Natural killer cell (primary cell): ENCODE measurements at regions not wholly inside any gene's neighbourhood (a gene's known extent, or its start where the extent isn't known, plus 50 kb on each side); places are given as distances from the start of the nearest gene placed in this dataset.
"Not testable (repeated sequence)": the region's sequence is repeated elsewhere in the genome, so short reads cannot be mapped to it uniquely, and the experiment has no call there.

ENCODE experiments used
- ATAC-seq, 3 donors: fragments of 150-1000 bp in 2 of 3; fragments of 200-7000 bp in 1 of 3; cut with Tn5 transposase; 1 replicate in 1 of 3; 2 replicates in 2 of 3; pipeline ENCODE4 v1.10.0; 2021; ENCODE audit warnings: mild to moderate bottlenecking in 2 of 3, moderate library complexity in 2 of 3
- DNase-seq, 2 donors: peaks; one replicate each; pipeline versions ENCODE4 v3.0.0 to v3.0.0-alpha.2; 2013 to 2021; ENCODE audit warnings: mixed read lengths in 1 of 2
- H3K27ac ChIP-seq: one replicate; pipeline ENCODE4 v1.5.1; 2013; ENCODE audit warnings: mild to moderate bottlenecking, low read length
- H3K27me3 ChIP-seq: one replicate; pipeline ENCODE4 v1.6.1; 2013; ENCODE audit warnings: low read length; ENCODE audit not compliant: control insufficient read depth, insufficient read depth
- H3K36me3 ChIP-seq: one replicate; pipeline ENCODE4 v1.6.1; 2013; ENCODE audit warnings: low read length; ENCODE audit not compliant: control insufficient read depth, insufficient read depth
- H3K4me1 ChIP-seq: one replicate; pipeline ENCODE4 v1.6.1; 2013; ENCODE audit warnings: low read length; ENCODE audit not compliant: control insufficient read depth, insufficient read depth
- H3K4me3 ChIP-seq: one replicate; pipeline ENCODE4 v1.5.1; 2013; ENCODE audit warnings: low read length
- H3K9me3 ChIP-seq: one replicate; pipeline ENCODE4 v1.6.1; 2013; ENCODE audit warnings: low read length; ENCODE audit not compliant: control insufficient read depth, insufficient read depth
- H3K27ac Mint-ChIP-seq, 2 donors: one replicate each; pipeline ENCODE4 v1.8.0; 2022; ENCODE audit warnings: mild to moderate bottlenecking in 2 of 2, mixed read lengths in 2 of 2, moderate library complexity in 1 of 2
- H3K27me3 Mint-ChIP-seq, 2 donors: one replicate each; pipeline ENCODE4 v1.8.0; 2022; ENCODE audit warnings: low read depth in 2 of 2, mixed read lengths in 2 of 2
- H3K36me3 Mint-ChIP-seq: one replicate; pipeline ENCODE4 v1.8.0; 2022; ENCODE audit warnings: mixed read lengths
- H3K4me1 Mint-ChIP-seq, 2 donors: one replicate each; pipeline ENCODE4 v1.8.0; 2022; ENCODE audit warnings: mixed read lengths in 2 of 2
- H3K4me3 Mint-ChIP-seq: one replicate; pipeline ENCODE4 v1.8.0; 2022; ENCODE audit warnings: mild to moderate bottlenecking, moderate library complexity, mixed read lengths
- H3K9me3 Mint-ChIP-seq, 2 donors: one replicate each; pipeline ENCODE4 v1.8.0; 2022; ENCODE audit warnings: mixed read lengths in 2 of 2
- WGBS: methylation state at CpG from one replicate; pipeline ENCODE4 v1.1.7; 2013; ENCODE audit warnings: missing lambda C conversion rate; ENCODE audit not compliant: insufficient coverage; 5-methylcytosine and 5-hydroxymethylcytosine counted together
- intact Hi-C: fragments of 100-400 bp; cut with micrococcal nuclease; formaldehyde crosslinking; loops from one replicate; pipeline ENCODE4 v1.14.2; 2022
- TF ChIP-seq, protein P1 (sequence below): fragments of 200-600 bp; IDR thresholded peaks from one replicate; pipeline ENCODE4 v1.8.0; 2022; ENCODE audit warnings: antibody characterized with exemption

DNA sequence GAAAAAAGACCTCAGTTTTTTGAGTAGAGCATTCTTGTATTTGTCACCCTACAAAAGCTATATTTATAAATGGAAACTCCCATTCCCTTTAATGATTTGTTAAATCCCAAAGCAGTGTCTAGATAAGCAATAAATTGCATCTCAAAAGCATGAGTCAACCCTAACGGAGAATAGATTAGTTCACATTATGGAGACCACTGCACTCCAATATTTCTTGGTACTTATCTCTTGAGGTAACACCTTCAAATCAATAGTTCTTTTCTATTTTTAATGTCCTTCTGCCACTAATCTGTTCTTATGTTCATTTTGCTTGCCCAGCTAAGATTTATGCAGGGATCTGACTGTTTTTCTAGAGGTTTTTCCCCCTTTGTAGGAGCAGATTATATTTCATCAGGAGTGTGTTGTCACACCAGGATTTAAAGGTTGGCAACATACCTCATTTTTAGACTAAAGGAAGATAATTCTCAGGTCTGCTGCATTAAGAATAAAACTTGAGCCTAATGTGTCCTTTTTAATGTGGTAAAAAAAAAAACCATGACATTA lies 91.4 kb upstream of the ADGRG2 start:
- Mint-ChIP-seq H3K36me3 (no peaks in the 10 kb centered on the region), H3K4me1 (peaks cover 14 to 18% of the 10 kb centered on the region in 2 donors), H3K27ac (no peak overlapping the region), H3K9me3 (no peaks in the 10 kb centered on the region), H3K27me3 (no peaks in the 10 kb centered on the region), H3K4me3 (no peak overlapping the region)
- H3K36me3 ChIP-seq: no peaks in the 10 kb centered on the region
- 100% methylated on average over 1 of the region's 1 CpG for WGBS
- TF ChIP-seq, protein P1, sequence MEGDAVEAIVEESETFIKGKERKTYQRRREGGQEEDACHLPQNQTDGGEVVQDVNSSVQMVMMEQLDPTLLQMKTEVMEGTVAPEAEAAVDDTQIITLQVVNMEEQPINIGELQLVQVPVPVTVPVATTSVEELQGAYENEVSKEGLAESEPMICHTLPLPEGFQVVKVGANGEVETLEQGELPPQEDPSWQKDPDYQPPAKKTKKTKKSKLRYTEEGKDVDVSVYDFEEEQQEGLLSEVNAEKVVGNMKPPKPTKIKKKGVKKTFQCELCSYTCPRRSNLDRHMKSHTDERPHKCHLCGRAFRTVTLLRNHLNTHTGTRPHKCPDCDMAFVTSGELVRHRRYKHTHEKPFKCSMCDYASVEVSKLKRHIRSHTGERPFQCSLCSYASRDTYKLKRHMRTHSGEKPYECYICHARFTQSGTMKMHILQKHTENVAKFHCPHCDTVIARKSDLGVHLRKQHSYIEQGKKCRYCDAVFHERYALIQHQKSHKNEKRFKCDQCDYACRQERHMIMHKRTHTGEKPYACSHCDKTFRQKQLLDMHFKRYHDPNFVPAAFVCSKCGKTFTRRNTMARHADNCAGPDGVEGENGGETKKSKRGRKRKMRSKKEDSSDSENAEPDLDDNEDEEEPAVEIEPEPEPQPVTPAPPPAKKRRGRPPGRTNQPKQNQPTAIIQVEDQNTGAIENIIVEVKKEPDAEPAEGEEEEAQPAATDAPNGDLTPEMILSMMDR: no peak
- peaks cover 12% of the 10 kb centered on the region for H3K4me1 ChIP-seq
- H3K27ac ChIP-seq: no peak overlapping the region
- H3K4me3 ChIP-seq: no peak overlapping the region
- ATAC-seq: no peak
- H3K27me3 ChIP-seq: no peaks in the 10 kb centered on the region
- intact Hi-C loops: no loop called here
- DNase-seq: no peak
- H3K9me3 ChIP-seq: no peaks in the 10 kb centered on the region

DNA sequence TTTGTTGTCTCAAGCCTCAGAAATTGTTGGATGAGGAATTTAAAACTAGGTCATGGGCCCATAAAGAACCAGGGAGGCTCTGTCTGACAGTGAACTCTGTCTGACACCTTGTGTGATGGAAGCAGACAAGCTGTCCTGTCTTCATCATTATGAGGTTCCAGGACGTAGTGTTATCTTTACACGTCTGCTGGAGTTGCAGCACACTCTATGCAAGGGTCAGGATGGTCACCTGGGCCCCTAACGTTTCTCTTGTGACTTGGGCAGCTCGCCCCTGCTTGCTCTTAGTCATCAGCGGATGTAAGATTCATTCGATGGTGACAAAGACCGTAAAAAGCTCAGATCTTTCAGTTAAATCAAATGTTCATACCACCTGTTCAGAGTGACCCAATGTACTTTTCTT lies 92.0 kb upstream of the ADGRG2 start:
- no peaks in the 10 kb centered on the region for H3K9me3 ChIP-seq
- Mint-ChIP-seq H3K36me3 (no peaks in the 10 kb centered on the region), H3K27ac (no peak overlapping the region), H3K27me3 (no peaks in the 10 kb centered on the region), H3K9me3 (no peaks in the 10 kb centered on the region), H3K4me1 (peaks cover 14 to 18% of the 10 kb centered on the region in 2 donors), H3K4me3 (no peak overlapping the region)
- H3K27ac ChIP-seq: no peak overlapping the region
- H3K4me1 ChIP-seq: peaks cover 12% of the 10 kb centered on the region
- TF ChIP-seq, protein P1: no peak
- ATAC-seq: no peak
- no peak overlapping the region for H3K4me3 ChIP-seq
- peak in 1 of 2 donors; percentile 4 for DNase-seq
- WGBS: 72% methylated on average over 7 of the region's 7 CpGs
- intact Hi-C loops: no loop called here
- no peaks in the 10 kb centered on the region for H3K36me3 ChIP-seq
- no peaks in the 10 kb centered on the region for H3K27me3 ChIP-seq

DNA sequence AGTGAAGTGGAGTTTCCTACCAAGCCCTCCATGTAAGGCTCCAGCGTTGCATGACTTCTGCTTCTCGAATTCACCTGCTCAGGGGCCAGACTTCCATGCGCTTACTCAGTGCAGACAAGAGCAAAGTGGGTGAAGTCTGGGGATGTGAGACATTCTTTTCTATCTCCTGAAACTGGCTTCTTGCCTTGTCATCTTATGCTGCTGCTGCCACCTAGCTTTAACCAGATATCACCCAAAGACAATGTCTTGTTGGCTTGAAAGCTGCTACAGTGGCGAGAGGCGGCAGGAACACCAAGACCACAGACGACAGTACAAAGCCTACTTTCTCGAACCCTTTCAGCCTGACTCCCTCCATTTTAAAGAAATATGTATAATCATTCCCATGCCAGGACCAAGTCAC lies 103.6 kb upstream of the ADGRG2 start:
- Histone ChIP-seq H3K4me1 (no peaks in the 10 kb centered on the region), H3K27ac (no peak overlapping the region), H3K36me3 (no peaks in the 10 kb centered on the region), H3K4me3 (no peak overlapping the region), H3K27me3 (no peaks in the 10 kb centered on the region), H3K9me3 (no peaks in the 10 kb centered on the region)
- H3K4me3 Mint-ChIP-seq: no peak overlapping the region
- TF ChIP-seq, protein P1: no peak
- no peak overlapping the region for H3K27ac Mint-ChIP-seq
- DNase-seq: peak in 1 of 2 donors; percentile 24
- WGBS: 60% methylated on average over 5 of the region's 7 CpGs
- peaks cover 3 to 19% of the 10 kb centered on the region in 2 donors for H3K27me3 Mint-ChIP-seq
- no peaks in the 10 kb centered on the region for H3K4me1 Mint-ChIP-seq
- H3K36me3 Mint-ChIP-seq: no peaks in the 10 kb centered on the region
- no peak for ATAC-seq
- intact Hi-C loops: loop anchor here (5.0 kb wide), 1 partner anchor 834 kb away; no protein-coding TSS in a partner anchor
- H3K9me3 Mint-ChIP-seq: no peaks in the 10 kb centered on the region

DNA sequence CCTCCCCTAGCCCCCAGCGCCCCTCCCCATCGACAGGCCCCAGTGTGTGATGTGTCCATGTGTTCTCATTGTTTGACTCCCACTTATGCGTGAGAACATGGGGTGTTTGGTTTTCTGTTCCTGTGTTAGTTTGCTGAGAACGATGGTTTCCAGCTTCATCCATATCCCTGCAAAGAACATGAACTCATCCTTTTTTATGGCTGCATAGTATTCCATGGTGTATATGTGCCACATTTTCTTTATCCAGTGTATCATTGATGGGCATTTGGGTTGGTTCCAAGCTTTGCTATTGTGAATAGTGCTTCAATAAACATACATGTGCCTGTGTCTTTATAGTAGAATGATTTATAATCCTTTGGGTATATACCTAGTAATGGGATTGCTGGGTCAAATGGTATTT lies 107.6 kb upstream of the ADGRG2 start:
- intact Hi-C loops: loop anchor here (5.0 kb wide), 1 partner anchor 838 kb away; no protein-coding TSS in a partner anchor
- H3K9me3 Mint-ChIP-seq, H3K27me3 Mint-ChIP-seq, H3K27ac Mint-ChIP-seq, H3K4me1 Mint-ChIP-seq, H3K9me3 ChIP-seq, DNase-seq, H3K4me3 ChIP-seq, ATAC-seq, H3K4me1 ChIP-seq, H3K27ac ChIP-seq, H3K36me3 ChIP-seq, H3K4me3 Mint-ChIP-seq, H3K27me3 ChIP-seq, H3K36me3 Mint-ChIP-seq: not testable (repeated sequence)
- WGBS: no CpG with 5 or more reads among the region's 4 CpGs
